Ramos (cell line): ENCODE measurements at regions not wholly inside any gene's neighbourhood (a gene's known extent, or its start where the extent isn't known, plus 50 kb on each side); places are given as distances from the start of the nearest gene placed in this dataset.

Source experiments
- in situ Hi-C: fragments of 300-500 bp; cut with MboI; formaldehyde crosslinking; loops from one replicate; pipeline ENCODE4 v1.14.3; 2022; ENCODE audit warnings: low sequenced_read_pairs; ENCODE audit not compliant: unreplicated experiment

DNA sequence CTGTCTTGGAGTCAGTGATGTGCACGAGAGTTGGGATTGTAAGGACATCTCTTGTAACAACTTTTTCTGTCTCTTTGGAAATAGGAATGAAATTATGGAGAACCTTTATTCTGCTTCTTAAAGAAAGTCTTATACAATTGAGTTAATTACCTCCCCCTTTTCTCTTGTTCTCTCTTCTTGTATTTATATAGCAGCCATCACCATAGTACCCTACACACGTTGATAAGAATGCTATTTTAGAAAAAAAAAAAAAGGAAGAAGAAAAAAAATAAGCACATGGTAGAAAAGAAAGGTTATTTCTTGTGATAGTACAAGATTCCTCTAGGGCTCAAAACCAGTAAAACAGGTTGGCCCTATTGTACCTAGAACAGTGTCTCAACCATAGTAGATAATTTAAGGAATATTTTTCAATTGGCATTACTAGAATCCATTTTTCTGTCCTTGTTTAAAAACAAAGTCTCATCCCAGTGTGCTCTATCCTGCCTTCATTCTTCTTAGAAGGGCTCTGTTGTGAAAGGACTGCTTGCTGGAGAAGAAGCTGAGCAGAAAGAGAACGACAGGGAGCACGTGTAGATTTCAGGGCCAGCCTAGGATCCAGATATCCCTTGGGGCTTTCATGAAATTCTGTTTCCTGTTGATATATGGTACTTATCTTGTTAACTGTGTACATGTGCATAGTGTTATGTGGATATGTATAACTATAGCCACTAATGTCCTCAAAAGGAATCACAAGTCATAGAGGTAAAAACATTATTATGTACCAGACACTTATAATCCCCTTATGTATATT is 392.3 kb upstream of the MEF2C start:
- in situ Hi-C loops: no loop called here

DNA sequence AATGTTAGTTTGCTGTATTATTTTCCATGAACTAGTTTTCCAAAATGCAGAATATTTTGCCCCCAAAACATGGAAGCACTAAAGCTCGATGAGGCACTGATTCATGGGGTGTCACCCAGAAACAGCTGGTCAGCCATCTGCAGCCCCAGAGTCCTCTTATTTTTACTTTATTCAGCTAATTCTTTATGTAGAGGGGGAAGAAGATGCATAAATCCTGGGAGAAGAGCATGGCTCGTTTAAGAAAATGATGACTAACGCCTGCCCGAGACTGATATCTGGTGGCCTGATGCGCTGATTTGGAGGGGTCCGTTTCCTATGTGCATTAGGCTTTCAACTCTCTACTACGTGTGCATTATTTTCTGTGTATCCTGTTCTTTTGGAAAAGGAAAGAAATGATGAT is 390.3 kb upstream of the MEF2C start:
- in situ Hi-C loops: no loop called here

DNA sequence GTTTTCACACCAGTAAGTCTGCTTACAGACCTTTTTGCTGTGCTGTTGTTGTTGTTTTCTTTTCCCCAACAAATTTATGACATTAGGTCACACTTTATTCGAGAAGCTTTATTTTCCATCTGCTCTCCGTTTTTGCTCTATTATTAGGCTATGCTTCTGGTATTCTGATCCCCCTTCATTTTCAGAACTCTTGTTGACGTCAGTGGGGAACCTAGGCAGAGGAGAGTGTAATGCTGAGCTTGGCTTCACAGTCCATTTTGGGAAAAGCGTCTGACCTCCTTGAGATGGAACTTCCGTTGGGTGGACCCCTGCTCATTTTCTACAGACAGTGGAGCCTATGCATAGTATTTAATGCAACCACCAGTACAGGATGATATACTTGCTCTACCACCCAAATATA is 387.9 kb upstream of the MEF2C start:
- in situ Hi-C loops: no loop called here

DNA sequence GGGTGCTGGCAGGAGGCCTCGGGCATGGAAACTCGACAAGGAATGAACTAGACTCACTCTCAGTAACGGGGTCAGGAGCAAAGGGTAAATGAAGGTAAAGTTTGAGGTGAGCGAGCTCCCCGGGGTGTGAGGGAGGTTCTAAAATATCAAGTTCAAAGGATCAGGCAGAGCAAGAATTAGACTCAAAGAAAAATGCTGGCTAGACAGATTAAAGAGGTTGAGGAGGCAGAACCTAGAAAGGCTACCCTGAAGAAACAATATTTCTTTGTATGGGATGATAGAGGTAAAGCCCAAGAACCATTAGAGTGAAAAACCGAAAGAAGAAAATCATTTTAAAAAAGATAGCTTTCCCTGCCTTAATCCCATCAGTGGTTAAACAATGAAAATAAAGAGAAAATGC is 386.7 kb upstream of the MEF2C start:
- in situ Hi-C loops: no loop called here

DNA sequence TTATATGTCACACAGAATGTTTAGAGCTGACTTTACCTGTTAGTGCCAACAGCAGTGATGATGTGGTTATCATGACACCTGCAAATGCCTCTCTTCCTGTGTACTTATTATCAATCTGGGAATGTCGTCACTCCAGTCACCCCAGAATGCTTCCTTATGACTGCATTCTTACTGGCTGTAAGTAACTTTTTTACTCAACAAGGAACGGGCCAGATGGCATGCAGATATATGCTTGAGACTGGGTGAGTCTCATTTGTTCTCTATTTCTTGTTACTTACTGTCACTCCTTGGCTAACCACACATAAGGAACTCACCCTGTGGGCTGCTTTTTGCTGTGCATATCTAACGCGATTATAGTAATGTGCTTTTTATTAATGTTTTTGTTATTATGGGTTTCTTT is 385.5 kb upstream of the MEF2C start:
- in situ Hi-C loops: no loop called here

DNA sequence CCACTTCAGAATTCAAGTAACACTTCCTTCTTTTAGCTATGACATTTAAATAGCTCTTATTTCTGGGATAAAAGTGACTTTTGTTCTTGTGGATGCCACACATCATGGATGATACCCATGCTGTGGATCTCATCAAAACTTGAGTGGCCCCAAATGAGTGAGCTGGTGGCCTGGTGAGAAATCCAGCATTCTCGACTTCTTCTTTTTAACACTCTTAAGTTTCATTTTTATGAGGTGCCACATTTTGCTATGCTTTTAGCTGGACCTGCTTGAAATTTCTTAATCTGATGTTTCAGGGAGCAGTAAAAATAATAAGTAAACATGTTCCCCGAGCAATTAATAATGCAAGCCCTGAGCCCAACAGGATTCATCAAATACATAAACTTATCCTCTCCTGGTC is 384.8 kb upstream of the MEF2C start:
- in situ Hi-C loops: no loop called here

DNA sequence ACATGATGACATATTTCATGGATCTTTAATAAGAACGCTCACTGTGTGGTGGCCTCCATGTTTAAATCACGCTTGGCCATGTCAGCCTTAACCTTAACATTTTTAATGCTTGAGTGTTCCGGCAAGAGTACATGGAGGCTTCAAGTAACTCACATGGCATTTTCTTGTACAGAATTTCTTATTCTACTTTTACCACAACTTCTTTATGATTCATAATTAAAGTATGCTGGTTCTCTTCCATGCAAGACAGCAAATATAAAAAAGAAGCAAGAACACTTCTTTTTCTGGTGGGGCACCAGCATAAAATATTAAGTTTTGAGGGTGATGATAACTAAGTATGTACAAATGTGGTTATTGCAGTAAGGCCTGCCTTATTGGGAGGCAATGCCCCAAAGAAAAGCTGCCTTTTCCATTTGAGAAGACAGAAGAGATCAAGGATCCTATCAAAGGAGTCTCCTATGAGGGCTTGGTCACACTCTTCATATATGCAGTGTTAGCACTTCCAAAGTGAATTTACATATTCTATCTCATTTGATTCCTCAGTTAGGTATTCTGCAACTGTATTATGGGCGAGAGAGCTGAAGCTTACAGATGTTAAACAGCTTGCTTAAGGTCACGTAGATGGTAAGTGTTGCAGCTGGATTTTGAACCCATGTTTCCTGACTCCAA is 382.7 kb upstream of the MEF2C start:
- in situ Hi-C loops: no loop called here

DNA sequence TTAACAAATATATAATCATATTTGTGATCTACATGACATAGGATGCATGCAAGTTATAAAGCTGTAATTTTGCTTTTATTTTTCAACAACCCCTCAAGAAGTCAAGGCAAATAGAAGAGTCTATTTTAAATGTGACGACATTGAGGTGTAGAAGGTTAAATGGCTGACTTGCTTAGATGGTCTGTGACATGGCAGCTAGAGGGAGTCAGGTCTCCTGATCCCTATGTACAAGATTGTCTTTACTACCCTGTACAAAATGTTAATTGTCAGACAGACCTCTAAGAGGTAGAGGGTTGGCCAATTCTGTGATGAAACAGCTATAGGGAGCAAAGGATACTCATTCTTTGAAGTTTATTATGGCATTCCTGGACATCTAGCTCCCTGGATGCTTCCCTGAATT is 380.9 kb upstream of the MEF2C start:
- in situ Hi-C loops: no loop called here

DNA sequence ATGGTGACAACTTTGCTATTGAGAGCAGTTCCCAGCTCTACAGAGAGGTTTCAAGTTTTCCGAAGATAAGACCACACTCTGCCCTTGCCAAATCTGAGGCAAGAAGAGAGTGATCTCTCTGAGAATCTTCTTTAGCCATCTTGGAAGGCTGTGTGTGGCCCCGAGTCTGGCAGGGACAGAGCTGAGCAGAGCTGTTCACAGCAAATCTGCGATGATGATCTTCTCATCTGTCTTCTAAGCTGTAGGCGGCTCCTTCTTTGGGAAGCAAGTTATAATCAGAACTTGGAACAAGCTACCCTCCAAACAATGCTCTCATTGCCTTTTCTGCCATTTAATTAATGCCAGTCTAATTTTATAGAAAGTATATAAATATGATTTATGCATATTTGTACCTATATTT is 379.0 kb upstream of the MEF2C start:
- in situ Hi-C loops: no loop called here

DNA sequence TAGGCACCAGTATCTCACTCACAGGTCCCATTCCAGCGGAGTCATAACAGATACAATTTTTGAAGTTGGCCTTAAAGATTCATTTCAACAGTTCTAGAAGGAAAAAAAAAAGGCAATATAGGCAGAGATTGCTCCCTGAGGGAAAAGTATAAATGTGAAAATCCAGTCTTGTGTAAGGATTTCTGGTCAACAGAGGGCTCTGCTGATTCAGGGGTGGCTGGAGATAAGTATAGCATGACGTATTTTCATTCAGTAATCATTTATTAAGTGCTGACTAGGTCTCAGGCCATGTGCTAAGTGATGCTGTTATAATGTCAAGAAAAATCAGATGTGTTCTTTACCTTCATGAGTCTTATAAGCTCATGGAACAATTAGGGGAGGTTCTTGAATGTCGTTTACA is 377.3 kb upstream of the MEF2C start:
- in situ Hi-C loops: no loop called here

DNA sequence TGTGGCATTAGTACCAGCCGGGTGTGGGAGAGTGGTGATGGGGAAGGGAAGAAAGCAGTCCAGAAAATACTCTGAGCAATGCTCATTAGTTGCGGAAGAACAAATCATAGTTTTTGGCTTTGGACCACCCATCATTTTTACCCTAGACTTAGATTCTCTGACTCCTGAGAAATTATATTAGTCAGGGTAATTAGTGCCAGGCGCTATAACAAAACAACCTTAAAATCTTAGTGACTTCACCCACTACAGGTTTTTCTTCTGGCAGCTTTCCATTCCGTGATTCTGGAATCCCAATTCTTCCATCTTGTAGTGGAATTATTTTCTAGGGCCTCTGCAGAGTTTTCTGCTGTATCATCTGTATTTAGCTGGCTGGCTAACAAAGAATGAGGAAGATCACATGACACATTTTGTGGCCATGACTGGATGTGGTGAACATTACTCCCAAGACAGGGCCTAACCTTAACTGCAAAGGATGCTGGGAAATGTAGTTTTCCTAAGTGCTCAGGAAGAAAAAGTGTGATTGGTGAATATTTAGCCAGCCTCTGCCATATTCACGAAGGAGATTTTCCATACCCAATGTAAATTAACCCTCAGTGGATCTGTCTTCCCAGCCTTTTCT is 373.0 kb upstream of the MEF2C start:
- in situ Hi-C loops: no loop called here

DNA sequence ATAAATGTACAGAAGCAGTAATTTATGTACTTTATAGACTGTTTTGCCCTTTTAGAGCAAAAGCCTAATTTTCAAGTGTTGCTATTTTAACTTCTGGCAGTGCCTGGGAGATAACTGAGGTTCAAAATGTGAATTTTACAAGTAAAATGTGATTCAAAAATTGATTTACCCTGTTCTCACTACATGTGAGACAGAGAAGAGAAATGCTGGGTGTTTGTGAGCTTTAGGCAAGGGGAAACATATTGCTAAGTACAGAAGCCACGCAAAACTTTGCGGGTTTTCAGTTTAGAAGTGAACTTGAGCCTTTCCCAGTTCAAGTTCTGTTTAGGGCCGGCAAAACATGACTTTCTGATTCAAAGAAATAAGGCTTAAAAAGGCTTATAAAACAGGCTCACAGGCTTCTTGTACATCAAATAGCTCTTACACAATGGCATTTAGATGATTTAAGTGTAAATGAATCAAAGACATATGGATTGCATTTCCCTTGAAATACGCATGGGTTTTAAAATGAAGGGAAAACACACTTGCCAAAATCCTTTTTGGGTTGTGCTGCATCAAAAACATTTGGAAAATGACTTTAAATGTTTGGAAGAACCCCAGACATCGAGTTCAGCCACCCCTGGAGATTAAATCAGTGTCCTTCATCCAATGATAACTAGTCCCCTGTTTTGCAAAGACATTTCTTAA is 370.8 kb upstream of the MEF2C start:
- in situ Hi-C loops: no loop called here

DNA sequence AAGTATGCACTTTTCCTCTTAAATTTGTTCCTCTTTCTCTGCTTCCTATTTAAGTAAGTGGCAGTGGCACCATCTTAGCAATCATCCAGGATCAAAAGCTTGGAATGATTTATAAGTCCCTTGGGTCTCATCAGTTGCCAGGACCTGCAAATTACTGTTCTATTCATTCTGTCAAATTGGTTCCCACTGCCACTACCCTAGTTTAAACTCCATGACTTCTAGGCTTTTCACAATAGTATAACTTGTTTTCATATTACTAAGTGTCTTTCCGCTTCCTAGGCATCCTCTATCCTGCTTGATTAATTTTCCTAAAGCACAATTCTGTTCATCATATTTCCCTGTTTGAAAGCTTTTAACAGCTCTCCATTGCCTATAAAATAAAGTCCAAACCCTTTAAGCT is 363.9 kb upstream of the MEF2C start:
- in situ Hi-C loops: no loop called here

DNA sequence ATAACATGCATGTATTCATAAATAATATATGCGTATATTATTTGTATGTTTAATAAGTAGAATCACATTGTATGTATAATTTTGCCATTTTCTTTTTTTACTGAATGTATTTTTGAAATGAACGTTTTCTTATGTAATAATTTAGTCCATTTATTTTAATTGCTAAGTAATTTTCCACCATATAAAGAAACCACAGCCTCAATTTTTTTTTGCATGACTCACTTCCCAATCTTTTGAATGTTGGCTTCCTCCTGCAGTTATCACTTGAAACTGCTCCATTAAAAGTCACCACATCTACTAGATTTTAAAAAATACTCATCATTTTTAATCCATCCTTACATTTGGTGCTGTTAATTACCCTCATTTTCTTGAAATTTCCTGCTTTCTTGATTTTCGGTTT is 363.3 kb upstream of the MEF2C start:
- in situ Hi-C loops: no loop called here

DNA sequence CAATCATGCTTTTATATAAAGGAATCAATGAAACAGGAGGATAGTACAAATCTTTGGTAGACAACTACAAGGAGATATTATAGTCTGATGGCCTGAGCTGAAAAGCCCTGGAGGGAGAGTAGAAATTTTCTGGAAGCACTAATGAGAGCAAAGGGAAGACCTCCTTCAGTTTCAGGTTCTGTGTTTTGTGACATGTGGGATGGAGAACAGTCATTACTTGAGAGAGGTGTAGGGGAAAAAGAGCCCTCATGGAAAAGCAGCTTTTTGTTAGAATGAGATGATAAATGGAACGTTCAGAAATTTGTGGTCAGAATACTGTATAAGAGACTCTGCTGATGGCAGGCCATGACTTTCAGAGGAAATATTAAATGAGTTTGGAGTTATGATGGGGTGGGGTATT is 360.6 kb upstream of the MEF2C start:
- in situ Hi-C loops: no loop called here

DNA sequence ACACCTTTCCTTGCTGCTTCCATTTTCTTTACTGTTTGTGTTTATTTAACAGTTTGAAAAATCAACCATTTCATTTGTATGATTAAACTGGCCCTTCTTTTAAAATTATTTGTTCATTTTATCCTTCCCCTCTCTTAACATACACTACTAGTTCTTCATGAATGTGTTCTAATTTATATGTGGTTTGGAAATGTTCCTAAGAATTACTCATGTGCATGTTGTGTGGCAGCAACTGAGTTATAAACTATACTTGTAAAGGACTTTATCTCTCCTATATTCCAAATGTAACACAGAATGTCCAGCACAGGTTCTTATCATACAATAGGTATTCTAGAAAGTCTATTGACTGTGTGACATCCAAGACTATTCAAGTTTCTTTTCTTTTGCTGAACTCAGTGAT is 358.2 kb upstream of the MEF2C start:
- in situ Hi-C loops: no loop called here

DNA sequence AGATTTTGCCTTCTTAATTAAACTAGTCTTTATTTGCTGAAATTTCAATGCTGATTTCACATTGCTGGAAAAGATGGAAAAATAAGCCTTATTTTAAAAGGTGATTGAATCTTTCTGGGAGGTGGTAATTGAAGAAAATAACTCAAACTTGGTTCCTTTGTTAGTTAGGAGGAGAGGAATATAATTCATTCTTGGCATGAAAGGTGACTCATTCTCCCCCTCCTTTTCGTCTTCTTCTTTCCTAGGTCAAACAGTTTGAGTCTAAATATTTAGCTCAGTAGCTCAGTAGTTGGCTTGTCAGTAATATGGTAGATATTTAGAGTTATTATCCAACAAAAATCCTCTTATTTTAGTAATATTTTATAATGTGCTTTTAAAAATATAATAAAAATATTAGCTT is 353.9 kb upstream of the MEF2C start:
- in situ Hi-C loops: no loop called here

DNA sequence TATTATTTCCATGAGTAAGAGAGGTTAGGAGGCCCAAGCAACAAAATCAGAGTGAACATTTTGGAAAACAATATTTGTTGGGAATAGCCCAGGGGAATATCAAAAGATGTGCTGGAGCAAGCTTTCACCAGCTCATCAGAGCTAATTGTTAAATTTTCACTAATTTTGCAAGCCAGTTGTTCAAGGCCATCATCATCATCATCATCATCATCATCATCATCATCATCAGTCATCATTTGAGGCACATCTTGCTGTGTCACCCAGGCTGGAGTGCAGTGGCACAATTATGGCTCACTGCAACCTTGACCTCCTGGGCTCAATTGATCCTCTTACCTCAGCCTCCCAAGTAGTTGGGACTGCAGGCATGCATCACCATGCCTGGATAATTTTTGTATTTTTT is 350.5 kb upstream of the MEF2C start:
- in situ Hi-C loops: no loop called here

DNA sequence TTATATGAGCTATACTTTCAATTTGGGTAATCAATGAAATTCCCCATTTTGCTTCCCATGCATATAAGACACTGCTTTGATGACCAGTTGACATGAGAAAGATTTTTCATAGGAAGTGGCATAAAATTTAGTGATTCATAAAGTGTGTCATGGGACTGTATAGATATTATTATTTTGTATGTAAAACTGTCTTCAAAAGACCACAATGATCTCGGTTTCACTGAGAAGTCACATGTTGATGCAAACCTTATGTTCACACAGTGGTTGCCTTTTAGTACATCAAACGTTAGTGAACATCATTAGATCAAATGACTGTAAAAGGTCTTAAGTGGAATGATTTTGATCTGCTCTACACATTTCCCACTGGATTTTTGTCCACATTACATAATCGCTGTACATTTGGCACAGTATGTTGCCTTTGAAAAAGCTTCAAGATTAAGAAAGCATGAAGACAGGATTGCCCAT is 349.2 kb upstream of the MEF2C start:
- in situ Hi-C loops: no loop called here

DNA sequence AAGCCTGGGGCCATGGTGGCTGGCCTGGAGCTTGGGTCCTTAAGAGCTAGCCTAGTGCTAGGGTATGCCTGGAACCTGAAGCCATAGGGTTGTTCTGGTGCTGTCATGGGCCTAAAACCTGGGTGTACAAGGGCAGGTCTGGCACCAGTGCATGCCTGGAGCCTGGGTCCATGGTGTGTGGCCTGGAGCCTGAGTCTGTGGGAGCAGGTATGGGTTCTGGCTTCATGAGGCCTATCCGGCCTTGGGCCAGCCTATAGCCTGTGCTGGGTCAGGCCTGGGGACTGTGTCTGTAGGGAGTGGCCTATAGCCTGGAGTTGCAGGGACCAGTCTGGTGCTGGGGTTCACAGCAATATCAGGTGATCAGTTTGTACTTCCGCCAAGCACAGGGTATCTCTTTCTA is 347.2 kb upstream of the MEF2C start:
- in situ Hi-C loops: no loop called here
